PC-3 (cell line): ENCODE measurements at regions not wholly inside any gene's neighbourhood (a gene's known extent, or its start where the extent isn't known, plus 50 kb on each side); places are given as distances from the start of the nearest gene placed in this dataset.

Experiments used
- ATAC-seq: fragments of 200-7000 bp; cut with Tn5 transposase; 2 replicates; pipeline ENCODE4 v1.9.1; 2020; ENCODE audit warnings: mild to moderate bottlenecking, moderate library complexity
- BruUV-seq: library from RNA; stranded (reverse); fragments of 400-500 nt; replicated peaks from 2 replicates; lab custom pipeline; 2021; lab: Mats Ljungman, UMichigan
- CTCF ChIA-PET: fragments of 300-600 bp; sonication (Branson Sonifier 250); formaldehyde crosslinking; loops from one replicate; lab custom pipeline; 2022; ENCODE audit warnings: antibody characterized with exemption; lab: Charles Lee
- POLR2A ChIA-PET: fragments of 300-600 bp; sonication (Branson Sonifier 250); formaldehyde crosslinking; loops from one replicate; lab custom pipeline; 2022; ENCODE audit warnings: antibody characterized with exemption; ENCODE audit not compliant: unreplicated experiment; lab: Charles Lee
- DNase-seq: peaks from one replicate; pipeline ENCODE4 v3.0.0-alpha.2; 2015
- H2AFZ ChIP-seq: fragments of 300-600 bp; sonication (generic); 2 replicates; pipeline ENCODE4 v1.6.0; 2016; ENCODE audit warnings: antibody characterized with exemption, low read length
- H3F3A ChIP-seq: fragments of 300-600 bp; sonication (generic); one replicate; pipeline ENCODE4 v1.6.0; 2017; ENCODE audit warnings: antibody characterized with exemption, low read length, control low read depth, mild to moderate bottlenecking; ENCODE audit not compliant: unreplicated experiment
- H3K27ac ChIP-seq: fragments of 300-600 bp; sonication (generic); 2 replicates; pipeline ENCODE4 v1.5.1; 2016; ENCODE audit warnings: mild to moderate bottlenecking, low read length
- H3K27me3 ChIP-seq: fragments of 300-600 bp; sonication (generic); 2 replicates; pipeline ENCODE4 v1.6.1; 2016; ENCODE audit warnings: low read length, mixed read lengths
- H3K36me3 ChIP-seq: fragments of 300-600 bp; sonication (generic); 2 replicates; pipeline ENCODE4 v1.6.1; 2016; ENCODE audit warnings: low read depth, mixed run types, low read length, mixed read lengths
- H3K4me1 ChIP-seq: fragments of 300-600 bp; sonication (generic); 2 replicates; pipeline ENCODE4 v1.5.1; 2016; ENCODE audit warnings: low read length; ENCODE audit not compliant: insufficient read depth
- H3K4me2 ChIP-seq: fragments of 300-600 bp; sonication (generic); 2 replicates; pipeline ENCODE4 v1.6.0; 2016; ENCODE audit warnings: low read length
- H3K4me3 ChIP-seq: fragments of 300-600 bp; sonication (generic); 2 replicates; pipeline ENCODE4 v1.5.1; 2016; ENCODE audit warnings: mild to moderate bottlenecking, low read length, mixed read lengths
- H3K79me2 ChIP-seq: fragments of 300-600 bp; sonication (generic); 2 replicates; pipeline ENCODE4 v1.6.1; 2017; ENCODE audit warnings: low read length, mixed read lengths
- H3K9ac ChIP-seq: fragments of 300-600 bp; sonication (generic); 2 replicates; pipeline ENCODE4 v1.6.0; 2016; ENCODE audit warnings: mild to moderate bottlenecking, low read length
- H3K9me2 ChIP-seq: fragments of 300-600 bp; sonication (generic); replicated peaks from 2 replicates; pipeline ENCODE4 v1.6.1; 2016; ENCODE audit warnings: mixed run types, low read length, mixed read lengths
- H3K9me3 ChIP-seq: fragments of 300-600 bp; sonication (generic); 2 replicates; pipeline ENCODE4 v1.6.1; 2016; ENCODE audit warnings: low read length, mixed read lengths
- H4K20me1 ChIP-seq: fragments of 300-600 bp; sonication (generic); 2 replicates; pipeline ENCODE4 v1.6.1; 2016; ENCODE audit warnings: low read length, mixed read lengths
- EZH2 ChIP-seq: fragments of 300-600 bp; sonication (generic); IDR thresholded peaks from one replicate; pipeline ENCODE4 v1.6.1; 2017; ENCODE audit warnings: antibody characterized with exemption, mild to moderate bottlenecking, low read length; ENCODE audit not compliant: unreplicated experiment
- EZH2phosphoT487 ChIP-seq: fragments of 300-600 bp; sonication (generic); IDR thresholded peaks from 2 replicates; pipeline ENCODE4 v1.6.1; 2018; ENCODE audit warnings: mild to moderate bottlenecking, antibody characterized with exemption, low read length, borderline replicate concordance
- intact Hi-C: fragments of 100-400 bp; cut with micrococcal nuclease; formaldehyde crosslinking; loops from 2 replicates; pipeline ENCODE4 v1.9.0; 2023
- TF ChIP-seq, protein P1 (sequence below): fragments of 300-600 bp; sonication (generic); conservative IDR thresholded peaks from 2 replicates; pipeline ENCODE4 v1.5.1; 2017; ENCODE audit warnings: antibody characterized with exemption, low read depth, mild to moderate bottlenecking, low read length

DNA sequence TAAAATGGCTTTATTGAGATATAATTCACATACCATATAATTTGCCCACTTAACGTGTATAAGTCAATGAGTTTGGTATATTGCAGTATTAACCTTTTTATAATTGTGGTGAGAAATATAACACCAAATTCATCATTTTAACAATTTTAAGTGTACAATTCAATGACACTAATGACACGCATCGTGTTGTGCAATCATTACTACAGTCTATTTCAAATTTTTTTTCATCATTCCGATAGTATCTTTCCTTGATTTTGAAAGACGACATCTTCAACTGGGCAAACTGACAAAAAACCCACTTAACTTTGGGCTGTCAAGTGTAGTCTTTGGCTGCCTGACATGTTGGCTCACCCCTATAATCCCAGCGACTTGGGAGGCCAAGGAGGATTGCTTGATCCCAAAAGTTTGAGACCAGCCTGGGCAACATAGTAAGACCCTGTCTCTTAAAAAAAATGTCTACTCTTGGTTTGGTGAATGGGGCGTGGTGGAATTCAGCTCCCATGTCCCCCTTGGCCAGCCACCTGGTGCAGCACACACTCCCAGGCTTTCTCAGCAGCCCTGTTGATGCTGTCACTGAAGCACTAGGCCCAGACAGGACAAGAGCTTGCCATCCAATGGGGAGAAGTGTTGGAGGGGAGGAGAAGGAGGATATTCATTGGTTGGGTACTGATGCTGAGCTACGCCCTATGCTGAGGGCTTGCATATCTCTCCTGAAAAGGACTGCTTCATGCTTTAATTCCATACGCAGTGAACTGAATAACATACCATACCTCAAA lies 150.5 kb downstream of the CD83 start:
- Histone ChIP-seq H3K9me3 (peaks cover 12% of the 10 kb centered on the region), H3K79me2 (no peaks in the 10 kb centered on the region), H3K27me3 (no peaks in the 10 kb centered on the region), H3K9ac (no peak overlapping the region), H3K4me3 (no peak overlapping the region), H3K27ac (no peak overlapping the region), H3K4me2 (no peak overlapping the region), H3K9me2 (no peaks in the 10 kb centered on the region), H3K36me3 (peaks cover 8% of the 10 kb centered on the region), H3K4me1 (peaks cover 16% of the 10 kb centered on the region), H2AFZ (no peak overlapping the region), H3F3A (peaks cover 12% of the 10 kb centered on the region), H4K20me1 (no peaks in the 10 kb centered on the region)
- intact Hi-C loops: no loop called here
- ChIA-PET POLR2A (no interaction called here), CTCF (interaction anchor here (0.6 kb wide), 1 partner anchor 49 kb away, joined by 5 read pairs; no protein-coding TSS in a partner anchor)
- BruUV-seq: no TSS peak
- TF ChIP-seq, protein P1, sequence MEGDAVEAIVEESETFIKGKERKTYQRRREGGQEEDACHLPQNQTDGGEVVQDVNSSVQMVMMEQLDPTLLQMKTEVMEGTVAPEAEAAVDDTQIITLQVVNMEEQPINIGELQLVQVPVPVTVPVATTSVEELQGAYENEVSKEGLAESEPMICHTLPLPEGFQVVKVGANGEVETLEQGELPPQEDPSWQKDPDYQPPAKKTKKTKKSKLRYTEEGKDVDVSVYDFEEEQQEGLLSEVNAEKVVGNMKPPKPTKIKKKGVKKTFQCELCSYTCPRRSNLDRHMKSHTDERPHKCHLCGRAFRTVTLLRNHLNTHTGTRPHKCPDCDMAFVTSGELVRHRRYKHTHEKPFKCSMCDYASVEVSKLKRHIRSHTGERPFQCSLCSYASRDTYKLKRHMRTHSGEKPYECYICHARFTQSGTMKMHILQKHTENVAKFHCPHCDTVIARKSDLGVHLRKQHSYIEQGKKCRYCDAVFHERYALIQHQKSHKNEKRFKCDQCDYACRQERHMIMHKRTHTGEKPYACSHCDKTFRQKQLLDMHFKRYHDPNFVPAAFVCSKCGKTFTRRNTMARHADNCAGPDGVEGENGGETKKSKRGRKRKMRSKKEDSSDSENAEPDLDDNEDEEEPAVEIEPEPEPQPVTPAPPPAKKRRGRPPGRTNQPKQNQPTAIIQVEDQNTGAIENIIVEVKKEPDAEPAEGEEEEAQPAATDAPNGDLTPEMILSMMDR: no peak
- TF ChIP-seq EZH2: no peak
- TF ChIP-seq EZH2phosphoT487: no peak
- DNase-seq (no peak), ATAC-seq (no peak)

DNA sequence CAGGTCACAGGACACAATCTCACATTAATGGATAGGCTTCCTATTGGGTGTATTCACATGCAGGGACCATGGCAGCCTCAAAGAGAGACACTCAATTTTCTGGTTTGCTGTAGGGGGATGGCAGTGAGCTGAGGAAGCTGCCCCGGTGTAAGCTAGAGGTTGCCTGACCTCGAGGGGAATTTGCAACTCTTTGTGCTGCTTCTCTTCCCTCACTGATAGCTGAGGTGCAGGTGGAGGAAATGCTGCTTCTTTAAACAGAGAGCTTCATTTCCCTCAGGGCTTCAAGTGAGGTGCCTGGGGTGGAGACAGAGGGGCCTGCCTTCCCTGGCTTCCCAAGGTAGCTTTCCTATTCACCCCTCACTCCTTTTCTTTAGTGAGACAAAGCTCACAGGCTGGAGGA lies 151.9 kb downstream of the CD83 start:
- DNase-seq (no peak), ATAC-seq (no peak)
- Histone ChIP-seq H3K9me3 (peaks cover 16% of the 10 kb centered on the region), H4K20me1 (no peaks in the 10 kb centered on the region), H3K79me2 (no peaks in the 10 kb centered on the region), H3F3A (peaks cover 12% of the 10 kb centered on the region), H3K4me1 (peaks cover 24% of the 10 kb centered on the region), H3K9ac (no peak overlapping the region), H3K4me2 (no peak overlapping the region), H3K9me2 (no peaks in the 10 kb centered on the region), H3K4me3 (no peak overlapping the region), H3K27me3 (no peaks in the 10 kb centered on the region), H3K27ac (peak overlapping the region; percentile 100; the same call in 1 of the 2 replicates), H2AFZ (no peak overlapping the region), H3K36me3 (peaks cover 13% of the 10 kb centered on the region)
- intact Hi-C loops: no loop called here
- no TSS peak for BruUV-seq
- ChIA-PET POLR2A (interaction anchor here (0.5 kb wide), 1 partner anchor 813 kb away, joined by 3 read pairs; no protein-coding TSS in a partner anchor), CTCF (no interaction called here)
- TF ChIP-seq, protein P1: no peak
- TF ChIP-seq EZH2phosphoT487 (no peak), EZH2 (no peak)
